NCI-H446 treated with DMSO at 0.1 percent for 48 hours (cell line): ENCODE measurements at regions not wholly inside any gene's neighbourhood (a gene's known extent, or its start where the extent isn't known, plus 50 kb on each side); places are given as distances from the start of the nearest gene placed in this dataset.
"Not testable (repeated sequence)": the region's sequence is repeated elsewhere in the genome, so short reads cannot be mapped to it uniquely, and the experiment has no call there.

ENCODE experiments used
- DNase-seq: peaks from one replicate; lab custom pipeline; 2025; lab: John Stamatoyannopoulos, UW

- no peak for DNase-seq
These were observed 51.0 kb upstream of the LIFR start for GRCh38 chr5:38607396-38607795.

DNA sequence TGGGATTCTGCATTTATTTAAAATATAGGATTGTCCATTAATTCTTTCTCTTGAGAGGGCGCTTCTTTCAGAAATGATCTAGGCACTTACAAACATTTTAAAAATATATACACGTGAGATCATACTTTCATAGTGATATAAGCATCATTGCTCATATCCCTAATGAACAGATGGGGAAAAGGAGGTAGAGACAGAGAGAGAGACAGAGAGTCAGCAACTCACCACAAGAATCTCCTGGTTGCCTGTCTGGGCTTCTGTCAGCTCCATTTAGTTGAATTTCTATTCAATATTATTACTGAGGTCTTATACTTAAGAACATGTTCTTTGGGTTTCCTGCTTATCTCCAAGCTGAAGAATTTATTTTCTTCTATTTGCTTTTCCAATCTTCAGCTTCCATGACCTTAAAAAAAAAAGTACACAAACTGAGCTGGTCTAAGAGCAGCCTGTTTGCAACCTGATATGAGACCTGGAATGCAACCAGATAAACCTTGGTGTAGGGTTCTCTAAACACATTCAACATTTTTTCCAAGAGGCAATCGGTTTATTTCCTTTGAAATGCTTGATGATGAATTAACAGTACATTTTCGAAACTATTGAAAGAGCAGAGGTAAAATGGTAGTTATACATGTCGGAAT is 51.6 kb upstream of the LIFR start:
- DNase-seq, result no peak

DNA sequence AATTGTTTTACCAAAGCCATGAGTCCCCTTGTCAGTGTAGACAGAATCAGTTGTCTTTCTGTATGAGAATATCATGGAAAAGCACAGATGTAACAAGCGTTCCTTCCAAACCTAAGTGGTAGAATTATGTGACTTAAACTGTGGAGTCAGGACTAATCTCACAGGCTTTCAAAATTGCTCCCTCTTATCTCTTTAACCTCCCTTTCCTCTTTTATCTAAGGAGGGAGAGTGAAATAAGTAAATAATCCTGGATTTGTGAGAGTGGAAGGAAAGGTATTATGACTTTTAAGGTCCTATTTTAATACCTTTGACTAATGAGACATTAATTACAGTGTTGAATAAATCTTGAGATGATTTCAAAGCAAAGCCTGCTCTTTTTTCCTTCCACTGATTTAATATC is 52.4 kb upstream of the LIFR start:
- DNase-seq, result no peak

- DNase-seq, result no peak
These were observed 56.4 kb upstream of the LIFR start for GRCh38 chr5:38612851-38613250.

GRCh38 chr5:38613490-38613889 is 57.0 kb upstream of the LIFR start:
- no peak for DNase-seq

DNA sequence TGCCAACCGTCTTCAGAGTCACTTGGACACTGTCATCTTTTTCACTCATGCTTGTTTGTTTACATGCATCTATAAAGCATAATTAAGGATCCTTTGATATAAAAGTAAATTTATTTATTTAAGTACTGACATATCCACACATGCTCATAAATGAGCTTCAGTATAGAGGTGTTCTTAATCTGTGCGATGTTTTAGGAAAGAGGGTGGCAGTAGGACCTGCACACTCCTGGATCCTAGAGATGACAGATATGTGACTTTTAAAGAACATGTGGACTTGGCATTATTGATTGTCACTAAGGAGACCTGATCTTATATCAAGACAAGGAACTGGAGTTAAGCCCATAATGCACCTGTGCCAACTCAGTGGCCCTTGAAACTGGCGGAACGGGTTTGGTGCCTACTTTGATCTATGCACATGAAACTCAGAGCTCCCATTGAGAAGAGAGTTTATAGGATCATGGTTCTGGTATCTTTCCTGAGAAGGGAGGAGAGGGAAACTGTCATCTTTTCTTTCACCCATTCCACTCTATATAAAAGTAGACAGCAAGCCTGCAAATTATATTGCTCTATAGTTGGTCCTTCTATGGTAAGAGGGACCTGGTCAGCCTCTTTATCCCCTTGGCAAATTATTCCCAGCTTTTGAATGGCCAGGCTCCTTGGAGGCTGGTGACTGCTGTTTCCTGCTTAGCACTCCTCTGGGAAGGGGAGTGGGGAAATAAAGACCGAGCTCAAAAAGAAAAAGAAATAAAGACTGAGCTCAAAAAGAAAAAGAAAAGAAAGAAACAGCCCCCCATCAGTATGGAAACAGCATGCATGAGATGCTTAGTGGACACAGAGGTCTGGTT is 57.8 kb upstream of the LIFR start:
- DNase-seq, result no peak

- no peak for DNase-seq
These were observed 58.6 kb upstream of the LIFR start for GRCh38 chr5:38615042-38615441.

DNA sequence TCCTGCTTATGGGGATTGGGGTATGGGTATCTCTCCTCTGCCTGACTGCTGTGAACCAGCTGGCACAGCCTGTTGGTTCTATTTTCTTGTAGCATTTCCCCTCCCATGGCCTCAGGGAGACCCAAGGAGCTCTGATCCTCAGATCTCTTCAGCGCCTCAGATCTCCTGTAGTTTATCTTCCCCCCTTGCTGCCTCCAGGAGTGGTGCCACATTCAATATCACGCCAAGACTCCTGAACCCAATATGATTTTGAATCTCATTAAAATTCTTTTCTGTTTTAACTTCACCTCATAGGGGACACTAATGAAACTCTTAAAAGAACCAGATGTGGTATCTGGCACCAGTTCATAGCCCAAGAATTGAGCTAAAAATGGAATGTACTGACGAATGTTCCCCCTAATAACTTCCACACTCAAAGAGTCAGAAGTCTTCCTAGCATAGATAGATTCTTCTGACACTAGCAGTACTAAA is 59.6 kb upstream of the LIFR start:
- no peak for DNase-seq

DNA sequence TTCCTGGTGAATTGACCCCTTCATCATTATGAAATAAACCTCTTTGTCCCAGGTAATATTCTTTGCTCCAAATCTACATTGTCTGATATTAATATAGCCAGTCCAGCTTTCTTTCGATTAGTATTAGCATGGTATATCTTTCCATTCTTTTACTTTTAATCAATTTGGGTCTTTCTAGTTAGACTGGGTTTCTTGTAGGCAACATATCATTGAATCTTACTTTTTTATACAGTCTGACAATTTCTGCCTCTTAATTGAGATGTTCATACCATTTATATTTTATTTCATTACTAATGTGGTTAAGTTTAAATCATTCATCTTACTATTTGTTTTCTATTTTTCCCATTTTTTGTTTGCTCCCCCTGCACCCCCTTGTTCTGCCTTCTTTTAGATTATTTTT is 61.7 kb upstream of the LIFR start:
- DNase-seq, result no peak

- no peak for DNase-seq
These were observed 64.9 kb upstream of the LIFR start for GRCh38 chr5:38621331-38621730.

GRCh38 chr5:38621840-38622437 is 65.5 kb upstream of the LIFR start:
- no peak for DNase-seq

GRCh38 chr5:38622723-38623129 is 66.3 kb upstream of the LIFR start:
- no peak for DNase-seq

DNA sequence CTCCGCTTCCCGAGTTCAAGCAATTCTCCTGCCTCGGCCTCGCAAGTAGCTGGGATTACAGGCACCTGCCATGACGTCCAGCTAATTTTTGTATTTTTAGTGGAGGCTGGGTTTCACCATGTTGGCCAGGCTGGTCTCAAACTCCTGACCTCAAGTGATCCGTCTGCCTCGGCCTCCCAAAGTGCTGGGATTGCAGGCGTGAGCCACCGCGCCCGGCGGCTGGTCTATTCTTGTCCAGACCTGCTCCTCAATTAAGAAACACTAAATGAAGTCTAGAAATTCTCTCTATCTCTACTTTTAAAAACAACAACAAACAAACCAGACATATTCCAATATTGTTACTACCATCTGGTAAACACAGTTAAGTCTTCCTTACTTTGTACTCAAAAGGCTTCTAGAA is 68.1 kb upstream of the LIFR start:
- DNase-seq, result not testable (repeated sequence)

- DNase-seq, result not testable (repeated sequence)
These were observed 74.9 kb upstream of the LIFR start for GRCh38 chr5:38631376-38631775.

GRCh38 chr5:38634568-38635369 is 78.3 kb upstream of the LIFR start:
- DNase-seq, result no peak

- no peak for DNase-seq
These were observed 80.2 kb upstream of the LIFR start for GRCh38 chr5:38636626-38637025.

- no peak for DNase-seq
These were observed 82.2 kb upstream of the LIFR start for GRCh38 chr5:38638656-38639055.

DNA sequence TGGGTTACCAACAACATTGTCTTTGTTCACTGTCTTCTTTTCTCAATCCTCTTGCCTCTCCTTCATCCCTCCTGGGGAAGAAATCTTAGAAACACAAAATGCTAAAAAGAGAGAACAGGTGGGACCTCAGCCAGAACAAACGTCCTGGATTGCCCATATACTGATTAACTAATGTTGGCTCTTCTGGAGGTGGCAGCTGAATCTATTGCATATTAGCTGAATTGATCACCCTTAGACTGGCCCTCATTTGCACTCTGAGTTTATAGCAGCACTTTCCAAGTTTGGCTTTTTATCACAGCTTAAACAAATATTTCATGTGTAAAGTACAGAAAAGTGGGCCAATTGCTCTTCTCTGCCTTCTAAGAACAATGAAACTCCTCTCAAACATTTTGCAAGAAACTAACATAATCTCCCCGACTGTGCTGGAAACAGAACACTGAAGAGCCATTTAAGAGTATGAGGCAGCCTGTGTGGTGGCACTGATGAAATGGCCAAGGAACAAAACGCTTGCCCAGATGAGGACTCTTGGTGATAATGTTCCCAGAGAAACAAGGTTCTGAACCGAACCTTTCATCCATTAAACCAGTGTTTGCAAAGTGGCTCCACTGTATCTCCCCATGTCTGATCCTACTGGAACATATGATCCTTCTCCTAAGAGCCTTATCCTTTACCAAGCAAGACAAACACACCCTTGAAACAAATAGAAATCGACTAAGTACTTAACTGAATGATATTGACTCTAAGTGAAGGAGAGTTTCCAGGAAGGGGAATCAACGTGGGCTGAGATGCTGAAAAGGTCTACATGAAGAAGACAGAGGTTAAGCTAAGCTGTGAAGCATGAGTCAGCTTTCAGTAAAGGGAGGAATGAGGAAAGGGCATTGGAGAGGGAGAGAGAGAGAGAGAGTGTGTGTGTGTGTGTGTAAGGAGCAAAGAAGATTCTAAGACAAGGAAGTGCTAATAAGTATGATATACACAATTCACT is 83.2 kb upstream of the LIFR start:
- DNase-seq, result no peak

- DNase-seq, result no peak
These were observed 84.6 kb upstream of the LIFR start for GRCh38 chr5:38641003-38641402.

GRCh38 chr5:38642189-38642911 is 85.9 kb upstream of the LIFR start:
- no peak for DNase-seq
